GM12865 (cell line): ENCODE measurements at regions not wholly inside any gene's neighbourhood (a gene's known extent, or its start where the extent isn't known, plus 50 kb on each side); places are given as distances from the start of the nearest gene placed in this dataset.

Source experiments
- DNase-seq: peaks from one replicate; pipeline ENCODE4 v3.0.0; 2010; ENCODE audit warnings: low read depth
- H3K4me3 ChIP-seq: 2 replicates; pipeline ENCODE4 v1.5.1; 2011; ENCODE audit warnings: mild to moderate bottlenecking, low read depth, low read length, control low read depth
- CTCF ChIP-seq: IDR thresholded peaks from 2 replicates; pipeline ENCODE4 v1.5.1; 2011; ENCODE audit warnings: low read length, control low read depth, low read depth, inconsistent platforms; ENCODE audit not compliant: insufficient read depth; ENCODE audit errors: missing control alignments

DNA sequence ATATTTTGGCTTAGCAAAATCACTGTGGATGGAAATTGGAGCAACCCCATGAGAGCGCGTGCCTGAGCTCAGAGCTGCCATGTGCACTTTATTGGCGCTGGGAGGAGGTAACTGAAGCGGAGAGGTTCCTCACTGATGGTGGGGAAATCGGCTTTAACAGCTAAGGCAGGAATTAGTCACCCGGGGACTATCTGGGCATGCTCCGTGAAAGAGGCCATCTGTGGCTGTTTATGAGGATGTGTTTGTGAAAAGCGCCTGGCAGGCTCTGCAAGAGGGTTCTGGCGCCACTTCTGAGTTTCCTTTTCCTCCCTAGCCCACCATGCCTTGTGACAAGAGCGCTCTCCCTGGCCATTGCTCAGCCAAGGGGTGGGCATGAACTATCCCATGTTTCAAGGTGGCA is 815.6 kb downstream of the UQCRFS1 start:
- no peak for TF ChIP-seq CTCF
- DNase-seq: no peak

DNA sequence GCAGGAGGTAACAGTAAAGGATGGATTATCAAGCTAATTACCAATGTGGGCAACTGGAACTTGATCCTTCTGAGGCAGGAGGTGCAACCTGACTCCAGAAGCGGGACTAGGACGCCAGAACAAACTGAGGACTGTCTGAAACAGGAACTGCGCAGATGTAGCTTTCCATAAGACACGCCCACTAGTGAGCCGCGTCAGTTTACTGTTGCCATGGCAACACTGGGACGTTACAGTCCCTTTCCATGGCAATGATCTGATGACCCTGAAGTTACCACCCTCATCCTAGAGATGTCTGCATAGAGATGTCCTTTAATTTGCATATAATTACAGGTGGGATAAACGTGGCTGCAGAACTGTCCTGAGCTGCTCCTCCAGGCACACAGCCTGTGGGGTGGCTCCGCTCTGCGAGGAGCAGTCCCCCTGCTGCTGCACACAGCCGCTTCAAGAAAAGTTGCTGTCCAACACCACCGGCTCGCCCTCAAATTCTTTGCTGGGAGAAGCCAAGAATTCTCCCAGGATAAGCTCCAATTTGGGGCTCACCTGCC is 816.6 kb downstream of the UQCRFS1 start:
- no peak overlapping the region for H3K4me3 ChIP-seq
- DNase-seq: no peak
- no peak for TF ChIP-seq CTCF

More for the DNA sequence above, 815.6 kb downstream of the UQCRFS1 start:
- no peak overlapping the region for H3K4me3 ChIP-seq

DNA sequence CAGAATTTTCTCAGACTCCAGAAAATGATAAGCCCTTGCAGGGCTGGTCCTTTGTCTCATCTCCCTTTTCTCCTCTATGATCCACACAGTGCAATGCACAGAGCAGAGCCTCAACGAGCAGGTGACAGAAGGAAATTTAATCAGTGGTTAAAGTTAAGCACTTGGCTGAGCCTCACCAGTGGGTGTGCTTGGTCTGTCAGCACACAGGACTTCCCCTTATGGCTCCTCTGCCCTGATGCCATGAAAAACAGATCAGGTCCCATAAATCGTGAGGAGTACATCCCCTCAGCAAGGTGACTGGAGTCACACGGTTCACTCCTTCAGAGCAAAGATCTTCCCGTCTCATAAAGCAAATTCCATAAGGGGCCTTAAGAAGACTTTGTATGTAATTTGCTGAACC is 818.2 kb downstream of the UQCRFS1 start:
- no peak overlapping the region for H3K4me3 ChIP-seq
- TF ChIP-seq CTCF: no peak
- DNase-seq: no peak

DNA sequence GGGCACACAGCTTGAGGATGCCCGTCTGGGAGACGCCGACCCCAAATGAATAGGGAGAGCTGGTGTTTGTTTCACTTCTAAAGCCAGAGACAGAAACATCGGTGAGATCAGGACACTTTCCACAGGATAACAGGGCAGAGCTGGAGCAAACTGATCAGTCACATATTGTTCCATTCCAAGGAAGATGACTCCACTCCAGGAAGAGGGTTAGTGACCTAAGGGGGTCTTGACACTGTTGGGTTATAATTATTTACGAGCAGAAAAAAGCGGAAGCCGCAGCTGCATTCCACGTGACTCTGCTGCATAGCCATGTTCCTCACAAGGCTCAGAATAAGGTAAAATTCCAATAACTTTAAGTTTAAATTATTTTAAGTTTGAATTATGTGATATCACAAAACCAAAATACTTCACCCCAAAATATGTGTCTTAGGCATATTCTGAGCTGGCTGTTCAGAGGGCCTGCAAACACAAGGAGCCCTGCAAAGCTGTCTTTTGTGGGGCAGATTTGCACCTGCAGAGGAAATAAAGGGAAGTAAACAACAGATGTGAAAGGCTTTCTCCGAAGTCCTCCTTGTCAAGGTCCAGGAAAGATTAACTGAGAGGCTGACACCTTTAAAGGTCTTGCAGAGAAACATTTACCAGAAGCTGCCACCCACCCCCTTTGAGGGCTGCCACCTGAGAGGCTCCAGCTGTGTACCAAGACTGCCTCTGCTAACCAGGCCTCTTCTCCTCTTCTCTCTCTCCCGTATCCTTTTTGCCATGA is 819.2 kb downstream of the UQCRFS1 start:
- no peak overlapping the region for H3K4me3 ChIP-seq
- no peak for DNase-seq
- no peak for TF ChIP-seq CTCF

DNA sequence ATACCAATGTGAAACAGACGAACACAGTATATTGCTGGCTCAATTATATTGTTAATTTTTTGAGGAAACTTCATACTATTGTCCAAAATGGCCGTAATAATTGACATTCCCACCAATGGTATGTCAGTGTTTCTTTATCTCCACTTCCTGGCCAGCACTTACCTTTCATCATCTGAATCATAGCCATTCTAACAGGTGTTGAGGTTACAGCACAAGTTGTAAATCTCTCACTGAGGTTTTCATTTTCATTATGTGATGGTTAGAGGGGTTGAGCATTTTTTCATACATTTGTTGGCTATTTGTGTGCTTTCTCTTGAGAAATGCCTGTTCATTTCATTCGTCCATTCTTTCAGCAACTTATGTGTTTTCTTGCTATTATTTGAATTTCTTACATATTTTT is 824.0 kb downstream of the UQCRFS1 start:
- H3K4me3 ChIP-seq: no peak overlapping the region
- peak; percentile 21 for DNase-seq
- no peak for TF ChIP-seq CTCF

- DNase-seq: no peak
- TF ChIP-seq CTCF: no peak
- no peak overlapping the region for H3K4me3 ChIP-seq
These were observed 825.4 kb downstream of the UQCRFS1 start for GRCh38 chr19:28387507-28387906.

DNA sequence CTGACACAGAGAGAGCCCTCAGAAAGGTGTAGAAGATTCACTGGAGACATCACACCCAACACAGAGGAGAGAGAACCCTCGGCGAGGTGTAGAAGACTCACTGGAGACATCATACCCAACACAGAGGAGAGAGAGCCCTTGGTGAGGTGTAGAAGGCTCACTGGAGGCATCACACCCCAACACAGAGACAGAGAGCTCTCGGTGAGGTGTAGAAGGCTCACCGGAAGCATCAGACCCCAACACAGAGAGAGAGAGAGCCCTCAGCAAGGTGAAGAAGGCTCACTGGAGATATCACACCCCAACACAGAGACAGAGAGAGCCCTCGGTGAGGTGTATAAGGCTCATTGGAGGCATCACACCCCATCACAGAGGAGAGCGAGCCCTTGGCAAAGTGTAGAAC is 826.5 kb downstream of the UQCRFS1 start:
- no peak for DNase-seq
- H3K4me3 ChIP-seq: no peak overlapping the region
- TF ChIP-seq CTCF: no peak
